HG03060 (cell line): ENCODE measurements at regions not wholly inside any gene's neighbourhood (a gene's known extent, or its start where the extent isn't known, plus 50 kb on each side); places are given as distances from the start of the nearest gene placed in this dataset.
"Not testable (repeated sequence)": the region's sequence is repeated elsewhere in the genome, so short reads cannot be mapped to it uniquely, and the experiment has no call there.

Source experiments
- ATAC-seq: cut with Tn5 transposase; IDR thresholded peaks from one replicate; pipeline ENCODE4 v1.9.1; 2021; ENCODE audit warnings: low read depth, moderate number of reproducible peaks; ENCODE audit not compliant: unreplicated experiment

DNA sequence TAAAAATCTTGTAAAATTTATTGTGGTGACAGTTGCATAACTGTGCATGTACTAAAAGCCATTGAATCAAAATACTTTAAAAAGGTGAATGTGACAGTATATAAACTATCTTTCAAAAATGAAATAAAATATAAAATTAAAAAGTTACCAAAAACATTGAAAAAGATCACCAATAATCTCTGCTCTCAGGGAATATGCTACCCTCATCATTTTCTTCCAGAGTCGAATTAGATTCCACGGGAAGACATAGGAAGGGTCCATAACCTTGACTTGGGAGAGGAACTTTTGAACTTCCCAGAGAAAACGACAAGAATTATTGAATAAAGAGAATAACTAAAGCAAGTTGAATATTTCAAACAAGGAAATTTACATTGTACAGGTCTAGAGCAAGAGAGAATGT is 649.5 kb downstream of the NUP35 start:
- ATAC-seq: no peak

GRCh38 chr2:183780072-183780471 is 655.8 kb downstream of the NUP35 start:
- no peak for ATAC-seq

- no peak for ATAC-seq
Observed at GRCh38 chr2:183782436-183782835, 658.2 kb downstream of the NUP35 start.

DNA sequence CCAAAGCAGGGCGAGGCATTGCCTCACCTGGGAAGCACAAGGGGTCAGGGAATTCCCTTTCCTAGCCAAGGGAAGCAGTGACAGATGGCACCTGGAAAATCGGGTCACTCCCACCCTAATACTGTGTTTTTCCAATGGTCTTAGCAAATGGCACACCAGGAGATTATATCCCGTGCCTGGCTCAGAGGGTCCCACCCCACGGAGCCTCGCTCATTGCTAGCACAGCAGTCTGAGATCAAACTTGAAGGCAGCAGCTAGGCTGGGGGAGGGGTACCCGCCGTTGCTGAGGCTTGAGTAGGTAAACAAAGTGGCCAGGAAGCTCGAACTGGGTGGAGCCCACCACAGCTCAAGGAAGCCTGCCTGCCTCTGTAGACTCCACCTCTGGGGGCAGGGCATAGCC is 664.6 kb downstream of the NUP35 start:
- not testable (repeated sequence) for ATAC-seq

DNA sequence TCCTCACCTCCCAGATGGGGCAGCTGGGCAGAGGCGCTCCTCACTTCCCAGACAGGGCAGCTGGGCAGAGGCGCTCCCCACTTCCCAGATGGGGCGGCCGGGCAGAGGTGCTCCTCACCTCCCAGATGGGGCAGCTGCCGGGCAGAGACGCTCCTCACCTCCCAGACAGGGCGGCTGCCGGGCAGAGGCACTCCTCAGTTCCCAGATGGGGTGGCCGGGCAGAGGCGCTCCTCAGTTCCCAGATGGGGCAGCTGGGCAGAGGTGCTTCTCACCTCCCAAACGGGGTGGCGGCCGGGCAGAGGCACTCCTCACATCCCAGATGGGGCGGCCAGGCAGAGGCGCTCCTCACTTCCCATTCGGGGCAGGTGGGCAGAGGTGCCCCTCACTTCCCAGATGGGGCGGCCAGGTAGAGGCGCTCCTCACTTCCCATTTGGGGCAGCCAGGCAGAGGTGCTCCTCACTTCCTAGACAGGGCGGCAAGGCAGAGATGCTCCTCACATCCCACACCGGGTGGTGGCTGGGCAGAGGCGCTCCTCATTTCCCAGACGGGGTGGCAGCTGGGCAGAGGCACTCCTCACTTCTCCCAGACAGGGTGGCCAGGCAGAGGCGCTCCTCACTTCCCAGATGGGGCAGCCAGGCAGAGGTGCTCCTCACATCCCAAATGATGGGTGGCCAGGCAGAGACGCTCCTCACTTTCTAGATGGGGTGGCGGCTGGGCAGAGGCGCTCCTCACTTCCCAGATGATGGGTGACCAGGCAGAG is 668.1 kb downstream of the NUP35 start:
- not testable (repeated sequence) for ATAC-seq

DNA sequence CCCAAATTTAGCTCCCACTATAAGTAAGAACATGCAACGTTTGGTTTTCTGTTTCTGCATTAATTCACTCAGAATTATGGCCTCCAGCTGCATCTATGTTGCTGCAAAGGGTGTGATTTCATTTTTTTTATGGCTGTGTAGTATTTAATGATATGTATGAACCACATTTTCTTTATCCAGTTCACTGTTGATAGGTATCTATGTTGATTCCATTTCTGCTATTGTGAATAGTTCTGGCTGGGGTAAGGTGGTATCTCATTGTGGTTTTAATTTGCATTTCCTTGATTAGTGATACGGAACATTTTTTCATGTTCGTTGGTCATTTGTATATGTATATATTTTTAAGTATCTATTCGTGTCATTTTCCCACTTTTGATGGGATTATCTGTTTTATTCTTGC is 674.3 kb downstream of the NUP35 start:
- ATAC-seq: no peak

GRCh38 chr2:183799761-183800160 is 675.5 kb downstream of the NUP35 start:
- no peak for ATAC-seq

- ATAC-seq: no peak
Observed at GRCh38 chr2:183803596-183803995, 679.4 kb downstream of the NUP35 start.

DNA sequence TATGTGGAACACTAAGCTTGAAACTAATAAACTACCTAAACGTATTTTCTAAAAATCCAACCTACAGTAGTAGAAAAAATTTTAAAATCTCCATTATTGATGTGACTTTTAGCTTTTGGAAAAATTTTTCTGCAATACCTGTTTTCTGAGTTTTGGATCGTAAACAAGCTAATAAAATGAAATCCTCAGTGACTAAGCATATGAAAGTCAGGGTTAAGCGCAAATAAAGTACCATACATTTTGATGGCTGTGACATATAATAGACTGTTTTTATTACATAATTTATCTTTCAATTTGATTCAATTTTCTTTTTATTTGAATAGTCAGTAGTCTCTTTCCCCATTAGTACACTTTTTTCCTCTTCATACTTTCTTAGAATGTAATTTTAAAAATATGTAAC is 683.6 kb downstream of the NUP35 start:
- no peak for ATAC-seq

DNA sequence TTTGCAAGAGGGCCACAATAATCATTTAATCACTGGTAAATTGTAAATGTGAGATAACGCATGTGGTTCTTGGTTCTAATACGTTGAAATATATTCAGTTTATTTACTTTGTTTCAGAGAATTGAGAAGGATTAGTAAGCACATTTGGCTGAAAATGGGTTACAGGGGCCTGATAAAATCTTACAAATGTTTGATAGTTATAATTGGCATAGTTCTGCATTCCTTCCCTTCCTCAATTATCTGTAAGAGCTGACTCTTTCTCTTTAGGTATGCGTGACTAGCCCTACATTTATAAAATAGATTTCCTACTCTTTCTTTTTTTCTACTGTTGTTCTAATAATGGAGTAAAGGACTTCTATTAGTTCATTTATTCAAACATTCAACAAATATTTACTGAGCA is 685.2 kb downstream of the NUP35 start:
- no peak for ATAC-seq

- ATAC-seq: no peak
Observed at GRCh38 chr2:183811281-183811680, 687.0 kb downstream of the NUP35 start.

DNA sequence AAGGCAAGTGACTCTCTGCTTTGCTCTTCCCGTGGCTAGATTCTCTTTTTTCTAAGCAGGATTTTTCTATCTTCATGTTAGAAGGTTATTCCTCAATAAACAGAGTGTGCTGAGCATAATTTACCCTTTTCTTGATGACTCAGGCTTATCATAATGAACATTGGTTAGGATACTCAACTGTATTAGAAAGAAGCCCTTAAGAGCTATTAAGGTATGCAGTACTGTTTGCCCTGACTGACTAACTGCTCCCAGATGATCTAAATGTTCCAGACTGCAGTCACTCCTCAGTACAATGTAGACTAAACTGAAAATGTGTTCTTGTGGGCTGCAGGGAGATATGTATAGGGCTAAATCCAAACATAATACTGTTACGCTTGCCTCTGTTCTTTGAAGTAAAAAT is 687.8 kb downstream of the NUP35 start:
- ATAC-seq: no peak

DNA sequence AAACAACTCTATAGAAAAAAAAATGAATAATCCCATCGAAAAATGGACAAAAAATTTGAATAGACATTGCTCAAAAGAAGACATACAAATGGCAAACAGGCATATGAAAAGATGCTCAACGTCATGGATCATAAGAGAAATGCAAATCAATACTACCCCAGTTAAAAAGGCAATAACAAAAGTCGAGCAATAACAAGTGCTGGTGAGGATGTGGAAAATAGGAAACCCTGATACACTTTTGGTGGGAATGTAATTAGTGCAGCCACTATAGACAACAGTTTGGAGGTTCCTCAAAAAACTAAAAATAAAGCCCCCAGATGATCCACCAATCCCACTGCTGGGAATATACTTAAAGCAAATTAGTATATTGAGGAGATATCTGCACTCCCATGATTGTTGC is 701.5 kb downstream of the NUP35 start:
- ATAC-seq: no peak

- no peak for ATAC-seq
Observed at GRCh38 chr2:183829931-183830330, 705.7 kb downstream of the NUP35 start.

DNA sequence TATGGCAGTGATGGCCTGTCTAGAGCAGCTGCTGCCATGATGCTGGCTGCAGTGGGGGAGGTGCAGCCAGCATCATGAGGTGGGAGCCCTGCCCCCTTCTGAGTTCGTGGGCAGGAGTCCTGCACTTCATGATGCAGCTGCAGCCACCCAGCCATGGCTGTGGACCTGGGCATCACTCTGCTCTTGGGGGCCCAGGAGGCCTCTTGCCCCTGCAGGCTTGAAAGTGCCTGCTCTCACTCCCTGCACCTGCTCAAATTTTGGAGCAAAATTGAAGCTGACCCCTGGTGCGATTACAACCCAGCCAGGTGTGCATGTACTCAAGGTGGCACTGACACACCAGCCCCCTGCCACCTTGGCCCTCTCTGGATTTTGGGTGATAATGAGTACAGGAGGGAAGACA is 712.9 kb downstream of the NUP35 start:
- ATAC-seq: no peak

DNA sequence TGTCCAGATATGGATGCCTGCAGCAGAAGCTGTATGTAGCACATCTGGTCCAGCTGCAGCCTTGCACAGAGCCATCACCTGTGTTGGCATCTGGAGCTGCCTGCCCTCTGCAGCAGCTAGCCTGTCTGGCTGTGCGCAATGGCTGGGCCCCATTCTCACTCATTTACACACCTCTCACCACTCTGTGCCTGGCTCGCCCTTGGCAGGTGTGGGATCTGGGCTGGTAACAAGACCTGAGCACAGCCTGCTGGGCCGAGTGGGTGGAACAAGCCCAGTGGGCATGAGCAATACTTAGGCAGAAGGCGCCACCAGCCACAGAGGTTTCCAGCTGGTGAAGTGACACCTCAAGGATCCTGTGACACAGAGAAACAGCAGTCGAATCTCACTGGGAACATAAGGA is 714.1 kb downstream of the NUP35 start:
- ATAC-seq: no peak

GRCh38 chr2:183840061-183840584 is 715.9 kb downstream of the NUP35 start:
- ATAC-seq: no peak

DNA sequence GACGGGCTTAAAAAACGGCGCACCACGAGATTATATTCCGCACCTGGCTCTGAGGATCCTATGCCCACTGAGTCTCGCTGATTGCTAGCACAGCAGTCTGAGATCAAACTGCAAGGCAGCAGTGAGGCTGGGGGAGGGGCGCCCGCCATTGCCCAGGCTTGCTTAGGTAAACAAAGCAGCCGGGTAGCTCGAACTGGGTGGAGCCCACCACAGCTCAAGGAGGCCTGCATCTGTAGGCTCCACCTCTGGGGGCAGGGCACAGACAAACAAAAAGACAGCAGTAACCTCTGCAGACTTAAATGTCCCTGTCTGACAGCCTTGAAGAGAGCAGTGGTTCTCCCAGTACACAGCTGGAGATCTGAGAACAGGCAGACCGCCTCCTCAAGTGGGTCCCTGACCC is 725.6 kb downstream of the NUP35 start:
- ATAC-seq: not testable (repeated sequence)

DNA sequence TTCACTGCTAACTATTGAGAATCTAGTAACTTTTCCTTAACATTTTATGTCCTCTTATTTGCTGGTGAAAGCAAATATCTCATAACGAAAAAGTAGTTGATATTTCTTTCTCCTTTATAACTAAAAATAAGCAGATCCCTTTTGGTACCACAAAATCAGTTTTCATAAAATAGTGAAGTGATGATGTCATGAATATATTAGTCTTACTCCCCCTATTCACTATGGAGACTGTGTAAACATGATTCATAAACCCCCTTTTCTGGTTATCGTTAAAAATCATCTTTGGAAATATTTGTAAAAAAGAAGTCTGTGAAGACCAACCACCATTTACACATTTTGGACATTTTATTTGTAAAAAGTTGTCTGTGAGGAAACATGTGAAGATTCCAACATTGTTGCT is 734.9 kb downstream of the NUP35 start:
- ATAC-seq: no peak

DNA sequence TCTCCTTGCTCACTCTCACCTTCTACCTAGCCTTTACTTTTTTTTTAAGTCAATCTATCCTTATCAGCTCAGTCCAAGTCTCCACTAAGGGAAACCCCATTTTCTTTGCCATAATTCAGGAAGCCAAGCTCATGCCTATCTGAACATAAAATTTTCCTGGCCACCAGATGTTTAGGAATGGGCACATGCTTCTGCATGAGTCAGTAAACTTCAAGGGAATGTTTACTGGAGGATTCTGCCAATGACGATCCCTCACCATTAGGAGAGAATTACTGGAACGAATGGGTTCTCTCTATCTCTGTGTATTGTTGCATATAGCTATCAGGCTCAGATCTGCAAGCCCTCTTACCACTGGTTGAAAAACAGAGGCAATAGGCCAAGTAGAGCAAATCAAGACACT is 731.7 kb upstream of the ZNF804A start:
- ATAC-seq: no peak

DNA sequence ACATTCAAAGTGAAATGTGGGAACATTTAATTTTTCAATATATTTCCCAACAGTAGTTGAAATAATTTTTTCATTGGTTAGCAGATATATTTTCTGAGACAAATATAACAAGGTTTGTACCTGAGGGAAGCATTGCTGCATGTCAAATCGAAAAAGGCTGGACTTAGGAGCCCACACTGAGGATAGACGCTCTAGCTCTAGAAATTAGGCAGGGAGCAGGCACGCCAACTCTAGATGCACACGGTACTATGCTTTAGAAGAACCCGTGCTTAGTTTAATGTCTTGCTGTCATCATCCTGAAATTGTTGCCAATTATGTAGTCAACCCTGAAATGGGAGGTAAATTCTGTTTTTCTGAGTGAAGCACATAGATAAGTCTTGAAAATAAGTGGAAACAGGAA is 731.1 kb upstream of the ZNF804A start:
- ATAC-seq: no peak

DNA sequence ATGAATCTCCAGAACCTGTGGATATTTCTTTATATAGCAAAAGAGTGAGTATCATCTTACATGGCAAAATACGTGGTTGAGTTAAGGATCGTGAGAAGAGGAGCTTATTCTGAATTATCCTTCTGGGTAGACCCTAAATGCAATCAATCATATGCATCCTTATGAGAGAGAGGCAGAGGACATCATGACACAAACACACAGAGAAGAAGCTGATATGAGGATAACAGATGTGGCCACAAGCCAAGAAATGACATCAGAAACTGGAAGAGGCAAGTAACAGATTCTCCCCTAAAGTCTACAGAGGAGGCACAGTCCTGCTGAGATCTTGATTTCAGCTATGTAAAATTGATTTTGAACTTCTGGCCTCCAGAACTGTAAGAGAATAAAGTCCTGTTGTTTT is 730.2 kb upstream of the ZNF804A start:
- no peak for ATAC-seq

DNA sequence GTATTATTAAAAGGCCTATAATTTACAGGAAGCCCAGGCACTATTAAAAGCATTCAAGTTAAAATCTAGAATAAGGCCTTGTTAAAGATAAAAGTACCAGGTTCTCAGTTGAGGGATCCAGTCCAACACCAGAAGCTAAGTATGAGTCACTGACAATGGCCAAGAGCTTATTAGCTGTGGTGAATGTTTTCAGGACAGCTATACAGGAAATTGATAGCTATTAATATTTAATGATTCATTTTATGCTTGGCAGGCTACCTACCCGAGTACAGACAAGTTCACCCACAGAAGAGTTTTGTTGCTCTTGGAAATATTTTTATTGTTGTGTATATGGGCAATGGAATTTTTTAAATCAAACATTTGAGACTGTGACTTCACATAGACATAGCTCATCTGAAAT is 729.6 kb upstream of the ZNF804A start:
- no peak for ATAC-seq
